IMR-90 (cell line): ENCODE measurements at regions not wholly inside any gene's neighbourhood (a gene's known extent, or its start where the extent isn't known, plus 50 kb on each side); places are given as distances from the start of the nearest gene placed in this dataset.

Experiments used
- ATAC-seq: fragments of 200-7000 bp; cut with Tn5 transposase; 2 replicates; pipeline ENCODE4 v1.9.1; 2020; ENCODE audit warnings: low read depth, mild to moderate bottlenecking, moderate library complexity
- BruUV-seq: library from RNA; stranded (reverse); fragments of 400-500 nt; replicated peaks from 2 replicates; lab custom pipeline; 2021; lab: Mats Ljungman, UMichigan
- CTCF ChIA-PET: fragments of 300-600 bp; formaldehyde crosslinking; extraction: SDS; loops from one replicate; lab custom pipeline; 2021; ENCODE audit warnings: antibody characterized with exemption; lab: Yijun Ruan, JAX
- POLR2A ChIA-PET: fragments of 300-600 bp; sonication (Branson Sonifier 250); formaldehyde crosslinking; loops from one replicate; lab custom pipeline; 2022; ENCODE audit warnings: antibody characterized with exemption; ENCODE audit not compliant: unreplicated experiment; lab: Charles Lee
- DNase-seq: peaks from one replicate; pipeline ENCODE4 v3.0.0; 2013
- H2AFZ ChIP-seq: replicated peaks from 2 replicates; pipeline ENCODE3; 2013; ENCODE audit warnings: low read length, mild to moderate bottlenecking; ENCODE audit not compliant: poor library complexity
- H2AK5ac ChIP-seq: 2 replicates; pipeline ENCODE4 v1.6.1; 2013; ENCODE audit warnings: low read depth, low read length, inconsistent platforms
- H2AK9ac ChIP-seq: replicated peaks from 2 replicates; pipeline ENCODE3; 2013; ENCODE audit warnings: mild to moderate bottlenecking, low read depth, low read length, moderate library complexity; ENCODE audit not compliant: poor library complexity
- H2BK120ac ChIP-seq: 2 replicates; pipeline ENCODE4 v1.6.1; 2013; ENCODE audit warnings: low read depth, low read length, inconsistent platforms
- H2BK15ac ChIP-seq: 3 replicates; pipeline ENCODE4 v1.6.1; 2013; ENCODE audit warnings: low read depth, low read length, inconsistent platforms
- H2BK20ac ChIP-seq: 2 replicates; pipeline ENCODE4 v1.6.1; 2013; ENCODE audit warnings: low read depth, mild to moderate bottlenecking, inconsistent platforms, low read length, moderate library complexity
- H2BK5ac ChIP-seq: 2 replicates; pipeline ENCODE4 v1.6.1; 2013; ENCODE audit warnings: mild to moderate bottlenecking, low read depth, low read length, inconsistent platforms; ENCODE audit not compliant: poor library complexity, severe bottlenecking
- H3K14ac ChIP-seq: replicated peaks from 2 replicates; pipeline ENCODE4 v1.6.1; 2013; ENCODE audit warnings: low read depth, low read length, inconsistent platforms
- H3K18ac ChIP-seq: 2 replicates; pipeline ENCODE4 v1.6.1; 2013; ENCODE audit warnings: low read depth, low read length, control low read depth
- H3K23ac ChIP-seq: 2 replicates; pipeline ENCODE4 v1.6.1; 2013; ENCODE audit warnings: low read depth, low read length, inconsistent platforms
- H3K27ac ChIP-seq: 2 replicates; pipeline ENCODE4 v1.5.1; 2013; ENCODE audit warnings: mild to moderate bottlenecking, control low read depth, low read length; ENCODE audit not compliant: insufficient read depth
- H3K27me3 ChIP-seq: 2 replicates; pipeline ENCODE4 v1.6.1; 2013; ENCODE audit warnings: low read length; ENCODE audit not compliant: control insufficient read depth, insufficient read depth
- H3K36me3 ChIP-seq: 2 replicates; pipeline ENCODE4 v1.6.1; 2013; ENCODE audit warnings: low read length, mixed read lengths; ENCODE audit not compliant: control insufficient read depth, insufficient read depth
- H3K4ac ChIP-seq: 2 replicates; pipeline ENCODE4 v1.6.1; 2013; ENCODE audit warnings: low read depth, low read length, inconsistent platforms
- H3K4me1 ChIP-seq: 2 replicates; pipeline ENCODE4 v1.6.1; 2013; ENCODE audit warnings: low read length, mixed read lengths; ENCODE audit not compliant: control insufficient read depth, insufficient read depth
- H3K4me2 ChIP-seq: 2 replicates; pipeline ENCODE4 v1.6.1; 2013; ENCODE audit warnings: low read depth, mild to moderate bottlenecking, control low read depth, low read length, moderate library complexity
- H3K4me3 ChIP-seq: 2 replicates; pipeline ENCODE4 v1.5.1; 2013; ENCODE audit warnings: low read depth, mild to moderate bottlenecking, control low read depth, low read length, moderate library complexity; ENCODE audit not compliant: insufficient read depth
- H3K56ac ChIP-seq: 2 replicates; pipeline ENCODE4 v1.6.1; 2013; ENCODE audit warnings: low read length, inconsistent platforms; ENCODE audit not compliant: insufficient read depth; ENCODE audit errors: extremely low read depth
- H3K79me1 ChIP-seq, 2 experiments: 2 replicates each; pipeline ENCODE4 v1.6.1; 2013; ENCODE audit warnings: low read length in 2 of 2, inconsistent platforms in 1 of 2, low read depth in 1 of 2
- H3K9ac ChIP-seq: 2 replicates; pipeline ENCODE4 v1.6.1; 2013; ENCODE audit warnings: low read depth, low read length, control low read depth
- H3K9me1 ChIP-seq: 2 replicates; pipeline ENCODE4 v1.6.1; 2013; ENCODE audit warnings: low read length, inconsistent platforms; ENCODE audit not compliant: insufficient read depth
- H3K9me3 ChIP-seq: 2 replicates; pipeline ENCODE4 v1.6.1; 2013; ENCODE audit warnings: low read length; ENCODE audit not compliant: control insufficient read depth, insufficient read depth
- H4K20me1 ChIP-seq: 2 replicates; pipeline ENCODE4 v1.6.1; 2013; ENCODE audit warnings: low read length, inconsistent platforms; ENCODE audit not compliant: insufficient read depth
- H4K5ac ChIP-seq: 2 replicates; pipeline ENCODE4 v1.6.1; 2013; ENCODE audit warnings: mild to moderate bottlenecking, low read depth, low read length, control low read depth
- H4K8ac ChIP-seq, 2 experiments: 2 replicates each; pipeline ENCODE4 v1.6.1; 2013; ENCODE audit warnings: low read depth in 2 of 2, low read length in 2 of 2, control low read depth in 1 of 2, inconsistent platforms in 1 of 2
- H4K91ac ChIP-seq: 2 replicates; pipeline ENCODE4 v1.6.1; 2013; ENCODE audit warnings: low read depth, low read length, inconsistent platforms; ENCODE audit not compliant: insufficient read depth
- ELK1 ChIP-seq: fragments of 150-350 bp; IDR thresholded peaks from 2 replicates; pipeline ENCODE4 v1.6.1; 2016; ENCODE audit warnings: low read depth, mild to moderate bottlenecking, low read length, moderate library complexity, borderline replicate concordance
- FOS ChIP-seq: fragments of 150-350 bp; IDR thresholded peaks from 2 replicates; pipeline ENCODE4 v1.6.1; 2016; ENCODE audit warnings: low read depth, low read length
- WGBS, 2 experiments: methylation state at CpG; one replicate each; pipeline versions ENCODE4 v1.1.5 to v1.1.7; 2013; ENCODE audit warnings: missing lambda C conversion rate in 2 of 2; ENCODE audit not compliant: insufficient read length in 1 of 2; ENCODE audit errors: extremely low coverage in 2 of 2; 5-methylcytosine and 5-hydroxymethylcytosine counted together
- dilution Hi-C: fragments of 300-500 bp; cut with HindIII; formaldehyde crosslinking; loops from one replicate; pipeline ENCODE4 v1.14.3; 2018; ENCODE audit warnings: low sequenced_read_pairs; ENCODE audit not compliant: unreplicated experiment
- in situ Hi-C: fragments of 300-500 bp; cut with MboI; formaldehyde crosslinking; loops from 3 replicates; pipeline ENCODE4 v1.14.3; 2019; ENCODE audit warnings: low sequenced_read_pairs, inconsistent platforms, mixed read lengths
- intact Hi-C: fragments of 100-400 bp; cut with micrococcal nuclease; formaldehyde crosslinking; loops from 2 replicates; pipeline ENCODE4 v1.10.0; 2022

GRCh38 chr12:127079636-127080035 lies 1187.3 kb upstream of the TMEM132C start:
- intact Hi-C loops = loop anchor here (5.0 to 10.0 kb wide), 2 partner anchors 407 to 605 kb away; no protein-coding TSS in a partner anchor
- WGBS, 2 experiments = no CpG with 5 or more reads among the region's 3 CpGs

More at GRCh38 chr12:127079636-127080035, 1187.3 kb upstream of the TMEM132C start:
- Histone ChIP-seq H2BK20ac (no peak overlapping the region), H2AFZ (no peak overlapping the region), H3K4me3 (no peak overlapping the region), H3K36me3 (no peaks in the 10 kb centered on the region), H3K18ac (no peak overlapping the region), H3K4ac (no peak overlapping the region), H2BK120ac (no peak overlapping the region), H2BK5ac (no peak overlapping the region), H4K5ac (no peak overlapping the region), H4K91ac (no peak overlapping the region), H3K9me3 (peaks cover 3% of the 10 kb centered on the region; the same call in 1 of the 2 replicates), H3K27me3 (no peaks in the 10 kb centered on the region), H2AK9ac (no peak overlapping the region), H4K8ac (no peak overlapping the region), H2AK5ac (no peak overlapping the region), H3K4me1 (no peaks in the 10 kb centered on the region), H3K14ac (no peak overlapping the region), H3K9ac (no peak overlapping the region), H3K56ac (no peak overlapping the region), H3K4me2 (no peak overlapping the region), H2BK15ac (no peak overlapping the region), H3K27ac (no peak overlapping the region), H3K9me1 (no peaks in the 10 kb centered on the region), H4K20me1 (no peaks in the 10 kb centered on the region), H3K79me1 (no peaks in the 10 kb centered on the region), H3K23ac (no peak overlapping the region)
- dilution Hi-C loops = no loop called here
- in situ Hi-C loops = no loop called here
- ATAC-seq (no peak), DNase-seq (no peak)
- POLR2A ChIA-PET = no interaction called here
- no TSS peak for BruUV-seq
- no peak for TF ChIP-seq FOS
- no peak for TF ChIP-seq ELK1
- CTCF ChIA-PET = no interaction called here
